H1 (cell line): ENCODE measurements at regions not wholly inside any gene's neighbourhood (a gene's known extent, or its start where the extent isn't known, plus 50 kb on each side); places are given as distances from the start of the nearest gene placed in this dataset.

Experiments used
- ASH2L ChIP-seq: fragments of 200-600, 300-600 bp; sonication (generic); IDR thresholded peaks from one replicate; pipeline ENCODE4 v1.7.1; 2017; ENCODE audit warnings: low read length
- BCL11A ChIP-seq, 2 experiments: IDR thresholded peaks; one replicate each; pipeline ENCODE4 v1.6.1; 2011; ENCODE audit warnings: low read depth in 2 of 2, low read length in 2 of 2, mild to moderate bottlenecking in 2 of 2

DNA sequence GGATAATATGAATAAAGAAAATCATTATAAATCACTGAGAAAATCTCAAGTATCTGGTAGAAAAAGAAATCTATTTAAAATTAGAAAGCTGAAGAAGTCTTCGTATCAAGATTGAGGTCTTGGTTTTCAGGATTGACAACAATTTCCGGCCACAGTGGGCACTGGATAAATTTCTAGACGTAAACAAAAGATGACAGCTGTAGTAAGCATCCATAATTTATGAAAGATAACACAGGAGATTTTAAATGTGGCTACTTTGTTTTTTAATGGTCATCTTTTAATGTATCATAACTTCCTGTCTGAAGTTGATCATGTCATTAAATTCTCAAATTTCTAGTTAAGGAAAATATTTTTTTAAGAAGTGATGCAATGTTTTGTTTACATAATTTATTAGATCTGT, 444.2 kb downstream of the HTR1B start (continued):
- TF ChIP-seq BCL11A (IDR thresholded peaks at IDR 0.05; ENCODE audit: low read depth in 2 of 2, low read length in 2 of 2) (no peak), ASH2L (no peak)
